WTC11 (cell line): ENCODE measurements at regions not wholly inside any gene's neighbourhood (a gene's known extent, or its start where the extent isn't known, plus 50 kb on each side); places are given as distances from the start of the nearest gene placed in this dataset.

Experiments used
- FOXJ3 ChIP-seq: sonication (generic); formaldehyde crosslinking; IDR thresholded peaks from 2 replicates; pipeline ENCODE4 v1.9.0; 2021; ENCODE audit warnings: missing genetic modification reagents, mild to moderate bottlenecking, borderline replicate concordance
- NR1H2 ChIP-seq: sonication (generic); formaldehyde crosslinking; IDR thresholded peaks from 2 replicates; pipeline ENCODE4 v1.9.0; 2021; ENCODE audit warnings: mild to moderate bottlenecking, moderate library complexity, missing genetic modification reagents
- NR3C1 ChIP-seq: sonication (generic); formaldehyde crosslinking; conservative IDR thresholded peaks from 2 replicates; pipeline ENCODE4 v1.8.1; 2023; ENCODE audit warnings: low read depth, mild to moderate bottlenecking, missing genetic modification reagents
- SMAD3 ChIP-seq: sonication (generic); formaldehyde crosslinking; IDR thresholded peaks from 2 replicates; pipeline ENCODE4 v1.8.0; 2022; ENCODE audit warnings: missing genetic modification reagents, mild to moderate bottlenecking, borderline replicate concordance
- TF ChIP-seq, protein P1 (sequence below): sonication (generic); formaldehyde crosslinking; IDR thresholded peaks from 2 replicates; pipeline ENCODE4 v1.8.1; 2022; ENCODE audit warnings: low read depth, mild to moderate bottlenecking, moderate library complexity, missing genetic modification reagents, borderline replicate concordance
- TF ChIP-seq, protein P2 (sequence below): fragments of 200-600 bp; IDR thresholded peaks from 2 replicates; pipeline ENCODE4 v1.8.0; 2022; ENCODE audit warnings: antibody characterized with exemption
- TF ChIP-seq, protein P3 (sequence below): sonication (generic); formaldehyde crosslinking; conservative IDR thresholded peaks from 2 replicates; pipeline ENCODE4 v1.8.1; 2022; ENCODE audit warnings: mild to moderate bottlenecking, missing genetic modification reagents

DNA sequence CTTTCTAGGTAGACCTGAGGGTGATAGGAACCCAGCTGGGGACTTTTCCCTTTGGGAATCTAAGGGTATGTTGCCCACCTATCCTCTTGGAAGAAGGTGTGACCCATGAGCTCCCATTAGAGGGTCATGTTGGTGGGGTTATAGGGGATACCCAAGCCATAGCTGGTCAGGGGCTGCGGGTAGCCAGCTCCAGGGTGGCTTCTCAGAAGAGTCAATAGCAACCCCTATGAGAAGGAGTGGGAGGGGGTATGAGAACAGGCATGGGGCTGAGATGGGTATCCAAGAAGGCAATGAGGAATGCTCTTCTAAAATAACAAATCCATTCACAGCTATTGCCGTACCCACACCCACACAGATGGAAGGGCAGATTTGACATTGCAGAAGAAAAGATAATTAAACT is 217.8 kb downstream of the UACA start:
- TF ChIP-seq, protein P1, sequence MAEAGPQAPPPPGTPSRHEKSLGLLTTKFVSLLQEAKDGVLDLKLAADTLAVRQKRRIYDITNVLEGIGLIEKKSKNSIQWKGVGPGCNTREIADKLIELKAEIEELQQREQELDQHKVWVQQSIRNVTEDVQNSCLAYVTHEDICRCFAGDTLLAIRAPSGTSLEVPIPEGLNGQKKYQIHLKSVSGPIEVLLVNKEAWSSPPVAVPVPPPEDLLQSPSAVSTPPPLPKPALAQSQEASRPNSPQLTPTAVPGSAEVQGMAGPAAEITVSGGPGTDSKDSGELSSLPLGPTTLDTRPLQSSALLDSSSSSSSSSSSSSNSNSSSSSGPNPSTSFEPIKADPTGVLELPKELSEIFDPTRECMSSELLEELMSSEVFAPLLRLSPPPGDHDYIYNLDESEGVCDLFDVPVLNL (CRISPR knock-in tag): no peak
- TF ChIP-seq, protein P2, sequence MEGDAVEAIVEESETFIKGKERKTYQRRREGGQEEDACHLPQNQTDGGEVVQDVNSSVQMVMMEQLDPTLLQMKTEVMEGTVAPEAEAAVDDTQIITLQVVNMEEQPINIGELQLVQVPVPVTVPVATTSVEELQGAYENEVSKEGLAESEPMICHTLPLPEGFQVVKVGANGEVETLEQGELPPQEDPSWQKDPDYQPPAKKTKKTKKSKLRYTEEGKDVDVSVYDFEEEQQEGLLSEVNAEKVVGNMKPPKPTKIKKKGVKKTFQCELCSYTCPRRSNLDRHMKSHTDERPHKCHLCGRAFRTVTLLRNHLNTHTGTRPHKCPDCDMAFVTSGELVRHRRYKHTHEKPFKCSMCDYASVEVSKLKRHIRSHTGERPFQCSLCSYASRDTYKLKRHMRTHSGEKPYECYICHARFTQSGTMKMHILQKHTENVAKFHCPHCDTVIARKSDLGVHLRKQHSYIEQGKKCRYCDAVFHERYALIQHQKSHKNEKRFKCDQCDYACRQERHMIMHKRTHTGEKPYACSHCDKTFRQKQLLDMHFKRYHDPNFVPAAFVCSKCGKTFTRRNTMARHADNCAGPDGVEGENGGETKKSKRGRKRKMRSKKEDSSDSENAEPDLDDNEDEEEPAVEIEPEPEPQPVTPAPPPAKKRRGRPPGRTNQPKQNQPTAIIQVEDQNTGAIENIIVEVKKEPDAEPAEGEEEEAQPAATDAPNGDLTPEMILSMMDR: no peak
- TF ChIP-seq NR3C1 (CRISPR knock-in tag) (no peak), NR1H2 (CRISPR knock-in tag) (no peak), FOXJ3 (CRISPR knock-in tag) (no peak), SMAD3 (CRISPR knock-in tag) (no peak)
- TF ChIP-seq, protein P3, sequence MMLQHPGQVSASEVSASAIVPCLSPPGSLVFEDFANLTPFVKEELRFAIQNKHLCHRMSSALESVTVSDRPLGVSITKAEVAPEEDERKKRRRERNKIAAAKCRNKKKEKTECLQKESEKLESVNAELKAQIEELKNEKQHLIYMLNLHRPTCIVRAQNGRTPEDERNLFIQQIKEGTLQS (CRISPR knock-in tag): no peak
